WTC11 (cell line): ENCODE measurements at regions not wholly inside any gene's neighbourhood (a gene's known extent, or its start where the extent isn't known, plus 50 kb on each side); places are given as distances from the start of the nearest gene placed in this dataset.

Experiments
- ATF3 ChIP-seq: sonication (generic); formaldehyde crosslinking; conservative IDR thresholded peaks from 2 replicates; pipeline ENCODE4 v1.8.1; 2022; ENCODE audit warnings: mild to moderate bottlenecking, missing genetic modification reagents
- CTCF ChIP-seq: fragments of 200-600 bp; IDR thresholded peaks from 2 replicates; pipeline ENCODE4 v1.8.0; 2022; ENCODE audit warnings: antibody characterized with exemption
- ESRRA ChIP-seq: sonication (generic); formaldehyde crosslinking; IDR thresholded peaks from 2 replicates; pipeline ENCODE4 v1.8.1; 2022; ENCODE audit warnings: mild to moderate bottlenecking, missing genetic modification reagents, borderline replicate concordance
- IRF1 ChIP-seq: sonication (generic); formaldehyde crosslinking; IDR thresholded peaks from 2 replicates; pipeline ENCODE4 v1.8.0; 2023; ENCODE audit warnings: missing genetic modification reagents
- KAT7 ChIP-seq: sonication (generic); formaldehyde crosslinking; IDR thresholded peaks from 2 replicates; pipeline ENCODE4 v1.8.1; 2023; ENCODE audit warnings: missing genetic modification reagents, mild to moderate bottlenecking, borderline replicate concordance
- MLX ChIP-seq: sonication (generic); formaldehyde crosslinking; IDR thresholded peaks from 2 replicates; pipeline ENCODE4 v1.8.1; 2023; ENCODE audit warnings: mild to moderate bottlenecking, missing genetic modification reagents, moderate library complexity
- NFATC4 ChIP-seq: fragments of 250-450 bp; sonication (Bioruptor Pico); IDR thresholded peaks from 2 replicates; pipeline ENCODE4 v1.9.0; 2021; ENCODE audit warnings: mild to moderate bottlenecking
- NR3C1 ChIP-seq: sonication (generic); formaldehyde crosslinking; conservative IDR thresholded peaks from 2 replicates; pipeline ENCODE4 v1.8.1; 2023; ENCODE audit warnings: low read depth, mild to moderate bottlenecking, missing genetic modification reagents
- PREB ChIP-seq: sonication (generic); formaldehyde crosslinking; IDR thresholded peaks from 2 replicates; pipeline ENCODE4 v1.8.1; 2022; ENCODE audit warnings: mild to moderate bottlenecking, missing genetic modification reagents, moderate library complexity, borderline replicate concordance
- TEAD4 ChIP-seq: sonication (generic); formaldehyde crosslinking; IDR thresholded peaks from 2 replicates; pipeline ENCODE4 v1.8.0; 2022; ENCODE audit warnings: mild to moderate bottlenecking, missing genetic modification reagents
- USF2 ChIP-seq: sonication (generic); formaldehyde crosslinking; IDR thresholded peaks from 2 replicates; pipeline ENCODE4 v1.8.1; 2023; ENCODE audit warnings: mild to moderate bottlenecking, missing genetic modification reagents, moderate library complexity
- ZNF219 ChIP-seq: sonication (generic); formaldehyde crosslinking; IDR thresholded peaks from 2 replicates; pipeline ENCODE4 v1.8.0; 2023; ENCODE audit warnings: missing genetic modification reagents, mild to moderate bottlenecking, borderline replicate concordance
- ZNF263 ChIP-seq: sonication (generic); formaldehyde crosslinking; IDR thresholded peaks from 2 replicates; pipeline ENCODE4 v1.8.1; 2022; ENCODE audit warnings: low read depth, mild to moderate bottlenecking, moderate library complexity, missing genetic modification reagents

GRCh38 chr9:75464726-75465125 is 376.4 kb downstream of the OSTF1 start:
- TF ChIP-seq CTCF = no peak
- no peak for TF ChIP-seq ZNF219 (CRISPR knock-in tag)
- no peak for TF ChIP-seq NR3C1 (CRISPR knock-in tag)
- TF ChIP-seq TEAD4 (CRISPR knock-in tag) = no peak
- no peak for TF ChIP-seq USF2 (CRISPR knock-in tag)
- TF ChIP-seq NFATC4 (CRISPR knock-in tag) = no peak
- no peak for TF ChIP-seq KAT7 (CRISPR knock-in tag)
- TF ChIP-seq ESRRA (CRISPR knock-in tag) = no peak
- no peak for TF ChIP-seq ATF3 (CRISPR knock-in tag)
- no peak for TF ChIP-seq IRF1 (CRISPR knock-in tag)
- no peak for TF ChIP-seq ZNF263 (CRISPR knock-in tag)
- TF ChIP-seq PREB = no peak
- TF ChIP-seq MLX (CRISPR knock-in tag) = no peak
